ENCODE measurements at regions not wholly inside any gene's neighbourhood (a gene's known extent, or its start where the extent isn't known, plus 50 kb on each side); places are given as distances from the start of the nearest gene placed in this dataset.

DNA sequence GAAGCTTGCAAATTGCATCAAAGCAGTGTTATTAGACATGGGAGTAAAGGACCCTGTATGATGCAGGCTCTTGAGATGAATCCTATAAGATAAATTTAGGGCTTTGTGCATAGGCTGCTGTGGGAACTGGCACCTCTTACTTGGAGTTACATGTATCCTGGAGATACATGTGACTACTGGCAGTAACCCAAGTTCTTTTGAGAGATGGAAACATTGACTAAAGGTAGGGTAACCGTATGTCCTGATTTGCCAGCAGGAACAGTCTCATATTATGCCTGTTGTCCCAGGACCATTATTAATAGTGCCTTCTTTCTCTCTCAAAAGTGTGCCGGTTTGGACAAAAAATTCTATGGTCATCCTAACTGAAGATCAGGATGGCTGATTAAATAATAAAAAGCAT, 195.4 kb downstream of the LACC1 start:
- TF ChIP-seq EZH2phosphoT487 (IDR thresholded peaks at IDR 0.05; ENCODE audit: borderline replicate concordance, low read depth, low read length) = no peak
- TF ChIP-seq, protein P1, sequence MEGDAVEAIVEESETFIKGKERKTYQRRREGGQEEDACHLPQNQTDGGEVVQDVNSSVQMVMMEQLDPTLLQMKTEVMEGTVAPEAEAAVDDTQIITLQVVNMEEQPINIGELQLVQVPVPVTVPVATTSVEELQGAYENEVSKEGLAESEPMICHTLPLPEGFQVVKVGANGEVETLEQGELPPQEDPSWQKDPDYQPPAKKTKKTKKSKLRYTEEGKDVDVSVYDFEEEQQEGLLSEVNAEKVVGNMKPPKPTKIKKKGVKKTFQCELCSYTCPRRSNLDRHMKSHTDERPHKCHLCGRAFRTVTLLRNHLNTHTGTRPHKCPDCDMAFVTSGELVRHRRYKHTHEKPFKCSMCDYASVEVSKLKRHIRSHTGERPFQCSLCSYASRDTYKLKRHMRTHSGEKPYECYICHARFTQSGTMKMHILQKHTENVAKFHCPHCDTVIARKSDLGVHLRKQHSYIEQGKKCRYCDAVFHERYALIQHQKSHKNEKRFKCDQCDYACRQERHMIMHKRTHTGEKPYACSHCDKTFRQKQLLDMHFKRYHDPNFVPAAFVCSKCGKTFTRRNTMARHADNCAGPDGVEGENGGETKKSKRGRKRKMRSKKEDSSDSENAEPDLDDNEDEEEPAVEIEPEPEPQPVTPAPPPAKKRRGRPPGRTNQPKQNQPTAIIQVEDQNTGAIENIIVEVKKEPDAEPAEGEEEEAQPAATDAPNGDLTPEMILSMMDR (conservative IDR thresholded peaks at IDR 0.05; ENCODE audit: low read length) = no peak

Data from OCI-LY7 (cell line).